NK-92 (cell line): ENCODE measurements at regions not wholly inside any gene's neighbourhood (a gene's known extent, or its start where the extent isn't known, plus 50 kb on each side); places are given as distances from the start of the nearest gene placed in this dataset.
"Not testable (repeated sequence)": the region's sequence is repeated elsewhere in the genome, so short reads cannot be mapped to it uniquely, and the experiment has no call there.

Experiments
- DNase-seq: peaks from one replicate; lab custom pipeline; 2025; ENCODE audit not compliant: unreplicated experiment; lab: John Stamatoyannopoulos, UW

GRCh38 chr10:7070950-7071349, 339.9 kb downstream of the SFMBT2 start:
- DNase-seq = no peak

GRCh38 chr10:7069706-7070105, 341.1 kb downstream of the SFMBT2 start:
- DNase-seq = no peak

GRCh38 chr10:7056216-7056615, 354.6 kb downstream of the SFMBT2 start:
- no peak for DNase-seq

GRCh38 chr10:7054915-7055314, 355.9 kb downstream of the SFMBT2 start:
- DNase-seq = no peak

GRCh38 chr10:7053195-7053594, 357.6 kb downstream of the SFMBT2 start:
- DNase-seq = no peak

GRCh38 chr10:7050024-7050423, 360.8 kb downstream of the SFMBT2 start:
- DNase-seq = not testable (repeated sequence)

GRCh38 chr10:7048061-7048460, 362.8 kb downstream of the SFMBT2 start:
- no peak for DNase-seq

- no peak for DNase-seq
Measured at GRCh38 chr10:7046615-7047014, 364.2 kb downstream of the SFMBT2 start.

- no peak for DNase-seq
Measured at GRCh38 chr10:7045891-7046599, 364.8 kb downstream of the SFMBT2 start.

- DNase-seq = no peak
Measured at GRCh38 chr10:7043055-7043653, 367.7 kb downstream of the SFMBT2 start.

GRCh38 chr10:7042419-7043054, 368.3 kb downstream of the SFMBT2 start:
- no peak for DNase-seq

- no peak for DNase-seq
Measured at GRCh38 chr10:7042000-7042399, 368.8 kb downstream of the SFMBT2 start.

GRCh38 chr10:7040681-7041080, 370.2 kb downstream of the SFMBT2 start:
- DNase-seq = no peak

- DNase-seq = no peak
Measured at GRCh38 chr10:7039859-7040258, 371.0 kb downstream of the SFMBT2 start.

GRCh38 chr10:7038416-7038815, 372.4 kb downstream of the SFMBT2 start:
- DNase-seq = no peak

GRCh38 chr10:7037434-7037833, 373.4 kb downstream of the SFMBT2 start:
- not testable (repeated sequence) for DNase-seq

GRCh38 chr10:7036951-7037350, 373.9 kb downstream of the SFMBT2 start:
- no peak for DNase-seq

GRCh38 chr10:7035126-7035761, 375.6 kb downstream of the SFMBT2 start:
- DNase-seq = no peak

- DNase-seq = no peak
Measured at GRCh38 chr10:7033031-7033430, 377.8 kb downstream of the SFMBT2 start.

- DNase-seq = no peak
Measured at GRCh38 chr10:7030134-7030855, 380.5 kb downstream of the SFMBT2 start.

- no peak for DNase-seq
Measured at GRCh38 chr10:7029672-7030071, 381.2 kb downstream of the SFMBT2 start.
